KOPT-K1 (cell line): ENCODE measurements at regions not wholly inside any gene's neighbourhood (a gene's known extent, or its start where the extent isn't known, plus 50 kb on each side); places are given as distances from the start of the nearest gene placed in this dataset.

ENCODE experiments used
- H3K27ac ChIP-seq: fragments of 200-600 bp; sonication (generic); 2 replicates; pipeline ENCODE4 v1.5.1; 2016; ENCODE audit warnings: antibody characterized with exemption, mild to moderate bottlenecking, low read depth, low read length; ENCODE audit not compliant: poor library complexity, severe bottlenecking
- H3K36me3 ChIP-seq: fragments of 200-600 bp; sonication (generic); 2 replicates; pipeline ENCODE4 v1.5.1; 2017; ENCODE audit warnings: antibody characterized with exemption, mild to moderate bottlenecking, low read length, moderate library complexity; ENCODE audit not compliant: insufficient read depth
- H3K9me3 ChIP-seq: fragments of 200-600 bp; sonication (generic); 2 replicates; pipeline ENCODE4 v1.5.1; 2017; ENCODE audit warnings: antibody characterized with exemption, low read length, mild to moderate bottlenecking; ENCODE audit not compliant: insufficient read depth, poor library complexity, severe bottlenecking

DNA sequence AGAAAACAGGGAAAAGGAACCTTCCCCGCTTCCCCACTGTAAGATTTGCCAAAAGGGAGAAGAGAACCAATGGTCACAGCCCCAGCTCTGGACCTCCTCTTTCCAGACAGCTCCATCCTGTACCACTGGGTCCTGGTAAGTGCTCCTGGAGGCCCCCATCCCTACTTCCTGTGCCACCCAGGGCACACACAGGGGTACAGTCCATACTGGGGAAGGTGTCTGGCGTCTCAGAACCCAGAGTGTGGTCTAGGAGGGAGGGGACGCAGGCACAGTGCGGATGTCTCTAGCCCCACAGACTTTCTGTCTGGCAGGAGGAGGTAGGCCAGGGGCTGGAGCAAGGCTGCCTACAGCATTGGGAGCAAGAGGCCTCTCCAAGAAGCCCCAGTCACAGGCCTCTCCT is 213.3 kb upstream of the IGFBP3 start:
- no peaks in the 10 kb centered on the region for H3K36me3 ChIP-seq
- no peaks in the 10 kb centered on the region for H3K9me3 ChIP-seq
- no peak overlapping the region for H3K27ac ChIP-seq

DNA sequence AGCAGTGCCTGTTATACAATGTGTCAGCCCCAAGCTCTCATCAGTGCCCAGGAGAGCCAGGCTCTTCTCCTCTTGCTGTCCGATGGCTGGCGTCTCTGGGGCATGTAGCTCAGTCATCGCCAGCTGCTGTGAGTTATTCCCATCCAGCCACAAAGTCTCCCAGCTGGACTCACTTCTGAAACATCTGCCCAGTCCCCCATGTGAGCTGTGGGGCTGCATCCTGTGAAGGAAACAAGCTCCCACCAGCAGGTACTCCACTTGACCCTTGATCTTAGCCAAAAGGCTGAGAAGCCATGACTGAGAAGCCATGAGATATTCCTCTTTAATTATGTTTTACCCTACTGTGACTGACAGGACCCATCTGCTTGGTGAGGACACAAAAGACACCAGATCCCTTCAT is 212.7 kb upstream of the IGFBP3 start:
- Histone ChIP-seq H3K27ac (no peak overlapping the region), H3K9me3 (no peaks in the 10 kb centered on the region), H3K36me3 (no peaks in the 10 kb centered on the region)

DNA sequence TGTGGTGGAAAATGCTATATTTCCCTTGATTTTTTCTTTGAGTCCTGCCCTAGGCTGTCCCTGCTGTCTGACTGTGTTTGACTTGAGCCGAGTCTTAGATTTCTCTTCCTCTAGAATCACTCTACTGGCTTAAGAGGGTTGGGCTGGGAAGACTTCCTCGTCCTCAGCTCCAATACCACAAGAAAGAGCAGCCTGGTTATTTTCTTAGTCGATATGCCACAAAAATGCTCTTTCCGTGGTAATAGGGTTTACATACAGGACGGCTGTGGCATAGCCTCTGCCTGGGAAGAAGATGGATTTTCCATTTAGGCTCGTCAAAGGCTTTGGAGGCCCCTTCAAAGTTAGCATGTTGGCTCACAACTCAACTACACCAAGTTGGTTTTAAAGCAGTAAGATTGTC is 212.0 kb upstream of the IGFBP3 start:
- Histone ChIP-seq H3K9me3 (no peaks in the 10 kb centered on the region), H3K36me3 (no peaks in the 10 kb centered on the region), H3K27ac (no peak overlapping the region)

DNA sequence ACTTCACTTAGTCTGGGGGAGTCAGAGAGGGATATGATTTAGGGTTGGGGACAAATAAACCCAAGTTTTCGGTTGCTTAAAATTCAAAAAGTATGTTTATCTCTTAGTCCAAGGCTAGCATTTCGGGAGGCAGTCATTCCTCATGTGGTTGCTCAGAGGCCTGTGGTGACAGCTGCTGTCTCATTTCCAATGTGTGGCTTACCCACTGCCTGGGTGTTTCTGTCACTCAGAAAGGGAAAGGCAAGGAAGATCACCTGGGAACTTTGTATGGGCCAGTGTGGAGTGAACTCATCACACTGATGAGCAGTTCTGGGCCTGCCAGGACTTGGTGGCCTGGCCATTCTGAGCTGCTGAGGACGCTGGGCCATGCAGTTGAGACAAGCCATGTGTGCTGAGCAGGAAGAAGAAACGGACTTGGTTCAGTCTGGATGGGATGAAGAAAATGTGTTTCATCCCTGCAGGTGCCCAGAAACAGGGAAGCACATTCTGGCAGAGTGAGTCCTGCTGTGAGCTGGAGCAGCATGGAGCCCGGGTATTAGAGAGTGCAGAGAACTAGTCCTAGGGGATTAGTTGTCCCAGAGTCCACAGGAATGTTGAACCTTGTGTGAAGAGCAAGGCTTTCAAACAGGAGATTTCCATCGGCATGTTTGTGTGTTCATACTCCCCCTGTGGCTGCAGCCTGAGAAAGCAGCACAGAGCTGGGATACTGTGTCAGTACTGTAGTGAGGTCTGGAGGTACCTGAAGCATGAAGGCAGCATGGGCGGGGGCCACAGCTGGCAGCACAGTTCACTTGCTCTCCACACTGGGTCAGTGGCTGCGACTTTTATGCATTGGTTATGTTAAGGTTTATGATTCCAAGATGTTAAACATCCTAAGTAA is 211.1 kb upstream of the IGFBP3 start:
- Histone ChIP-seq H3K9me3 (no peaks in the 10 kb centered on the region), H3K27ac (no peak overlapping the region), H3K36me3 (no peaks in the 10 kb centered on the region)

DNA sequence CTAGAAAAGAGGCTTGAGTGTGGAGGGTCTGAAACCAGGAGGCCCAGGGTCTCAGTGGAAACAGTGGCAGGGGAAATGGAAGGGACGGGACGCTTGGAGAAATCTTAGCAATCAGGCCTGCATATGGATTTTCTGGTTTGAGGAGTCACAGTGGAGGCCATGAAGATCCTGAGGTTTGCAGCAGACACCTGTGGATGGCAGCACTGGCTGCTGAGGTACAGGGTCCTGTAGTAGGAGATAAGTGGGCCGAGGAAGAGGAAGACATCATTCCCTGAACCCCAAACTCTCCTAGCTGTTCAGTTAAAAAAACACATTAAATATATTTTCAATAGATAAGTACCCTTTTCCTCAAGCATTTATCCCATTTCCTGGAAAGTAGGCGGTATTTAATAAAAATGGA is 208.8 kb upstream of the IGFBP3 start:
- Histone ChIP-seq H3K36me3 (no peaks in the 10 kb centered on the region), H3K9me3 (no peaks in the 10 kb centered on the region), H3K27ac (no peak overlapping the region)

DNA sequence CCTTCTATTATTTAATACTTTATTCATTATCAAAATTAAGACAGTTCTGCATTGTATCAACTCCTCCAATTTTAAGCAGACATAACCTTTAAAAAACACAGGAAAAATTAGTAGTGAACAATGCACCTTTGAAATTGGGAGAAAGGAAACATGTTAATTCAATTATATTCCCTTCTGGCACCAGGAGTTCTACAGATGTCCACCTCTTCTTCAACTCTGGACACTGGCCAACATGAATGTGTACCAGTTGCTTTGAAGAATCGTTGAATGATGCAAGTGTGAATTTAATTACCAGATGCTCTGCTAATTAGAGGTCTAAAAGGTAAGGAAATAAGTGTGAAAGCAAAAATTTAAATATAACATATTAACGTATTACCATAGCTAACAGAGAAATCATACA is 206.7 kb upstream of the IGFBP3 start:
- Histone ChIP-seq H3K9me3 (no peaks in the 10 kb centered on the region), H3K36me3 (no peaks in the 10 kb centered on the region), H3K27ac (no peak overlapping the region)

DNA sequence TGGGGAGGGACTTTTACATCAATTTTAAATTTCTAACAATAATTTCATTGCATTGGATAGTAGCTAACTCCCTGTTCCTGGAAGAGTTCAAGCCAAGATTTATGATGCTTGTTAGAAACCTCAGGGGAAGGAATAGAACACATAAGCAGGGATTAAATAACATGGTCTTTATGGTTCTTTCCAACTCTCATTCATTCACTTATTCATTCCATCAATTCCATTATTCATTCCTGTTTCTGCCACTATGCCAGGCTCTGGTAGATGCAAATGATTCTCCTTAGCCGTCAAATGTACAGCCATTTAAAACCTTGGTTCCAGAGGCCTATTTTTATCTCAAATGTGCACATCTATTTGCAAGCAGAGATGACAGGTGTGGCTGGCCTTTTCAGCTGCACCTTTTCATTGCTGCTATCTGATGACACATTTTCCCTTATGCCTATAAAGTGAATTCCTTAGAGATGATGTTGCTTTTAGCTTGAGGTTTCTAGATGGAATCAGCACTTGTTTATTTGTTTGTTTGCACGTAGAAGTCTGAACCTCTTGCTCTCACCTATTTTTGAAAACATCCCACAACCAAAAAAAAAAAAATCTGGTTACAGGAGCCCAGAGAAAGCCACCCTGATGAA is 205.7 kb upstream of the IGFBP3 start:
- H3K9me3 ChIP-seq: no peaks in the 10 kb centered on the region
- H3K36me3 ChIP-seq: no peaks in the 10 kb centered on the region
- H3K27ac ChIP-seq: no peak overlapping the region

DNA sequence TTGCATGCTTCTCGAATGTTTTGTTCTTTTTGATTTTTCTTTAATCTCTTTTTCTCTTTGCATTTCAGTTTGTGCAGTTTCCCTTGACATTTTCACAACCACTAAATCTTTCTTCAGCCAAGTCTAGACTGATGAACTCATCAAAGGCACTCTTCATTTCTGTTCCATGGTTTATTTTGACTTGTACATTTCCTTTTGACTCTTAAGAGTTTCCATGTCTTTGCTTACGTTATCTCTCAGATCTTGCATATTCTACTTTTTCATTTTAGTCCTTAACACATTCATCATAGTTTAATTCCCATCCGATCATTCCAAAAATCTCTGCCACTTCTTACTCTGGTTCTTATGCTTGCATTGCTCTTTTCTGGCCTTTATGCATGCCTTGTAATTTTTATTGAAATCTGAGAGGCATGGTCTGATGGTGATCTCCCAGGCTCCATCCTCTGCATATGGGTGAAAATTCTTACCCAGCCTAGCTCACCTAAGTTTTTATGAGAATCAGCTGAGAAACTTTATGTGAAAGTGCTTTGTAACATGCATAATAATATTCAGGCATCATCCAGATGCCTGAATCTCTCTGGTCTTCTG is 202.8 kb upstream of the IGFBP3 start:
- Histone ChIP-seq H3K9me3 (no peaks in the 10 kb centered on the region), H3K27ac (no peak overlapping the region), H3K36me3 (no peaks in the 10 kb centered on the region)

DNA sequence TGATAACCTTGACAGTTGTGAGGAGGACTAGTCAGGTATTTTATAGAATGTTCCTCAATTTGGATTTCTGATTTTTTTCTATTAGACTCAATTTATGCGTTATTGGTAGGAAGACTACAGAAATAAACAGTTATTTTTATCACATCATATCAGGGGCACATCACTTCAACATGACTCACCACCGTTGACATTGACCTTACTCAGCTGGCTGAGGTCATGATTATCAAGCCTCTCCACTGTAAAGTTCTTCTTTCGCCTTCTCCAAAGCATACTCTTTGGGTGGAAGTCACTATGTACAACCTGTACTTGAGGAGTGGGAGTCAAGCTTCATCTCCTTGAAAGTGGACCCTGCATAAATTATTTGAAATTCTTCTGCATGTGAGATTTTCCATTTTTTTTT is 194.3 kb upstream of the IGFBP3 start:
- Histone ChIP-seq H3K9me3 (no peaks in the 10 kb centered on the region), H3K27ac (no peak overlapping the region)

DNA sequence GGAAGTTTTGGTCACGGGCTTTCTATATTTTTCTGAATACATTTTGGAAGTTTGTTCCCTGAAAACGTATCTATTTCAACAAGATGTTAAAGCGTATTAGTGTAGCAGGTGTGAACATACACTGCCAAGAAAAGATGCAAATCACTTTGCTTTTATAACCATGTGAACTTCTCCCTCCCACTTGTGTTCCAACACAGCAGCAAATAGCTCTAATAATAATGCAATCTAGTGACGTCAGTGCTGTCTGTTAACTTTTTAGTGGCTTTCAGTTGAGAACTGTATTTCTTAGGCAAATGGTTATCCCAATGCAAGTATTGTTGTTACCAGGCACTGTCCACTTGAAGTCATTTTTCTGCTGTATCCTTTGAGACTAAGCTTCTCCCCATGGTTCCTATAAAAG is 188.4 kb upstream of the IGFBP3 start:
- Histone ChIP-seq H3K9me3 (no peaks in the 10 kb centered on the region), H3K27ac (no peak overlapping the region), H3K36me3 (no peaks in the 10 kb centered on the region)

More for the DNA sequence above, 194.3 kb upstream of the IGFBP3 start:
- H3K36me3 ChIP-seq: no peaks in the 10 kb centered on the region

DNA sequence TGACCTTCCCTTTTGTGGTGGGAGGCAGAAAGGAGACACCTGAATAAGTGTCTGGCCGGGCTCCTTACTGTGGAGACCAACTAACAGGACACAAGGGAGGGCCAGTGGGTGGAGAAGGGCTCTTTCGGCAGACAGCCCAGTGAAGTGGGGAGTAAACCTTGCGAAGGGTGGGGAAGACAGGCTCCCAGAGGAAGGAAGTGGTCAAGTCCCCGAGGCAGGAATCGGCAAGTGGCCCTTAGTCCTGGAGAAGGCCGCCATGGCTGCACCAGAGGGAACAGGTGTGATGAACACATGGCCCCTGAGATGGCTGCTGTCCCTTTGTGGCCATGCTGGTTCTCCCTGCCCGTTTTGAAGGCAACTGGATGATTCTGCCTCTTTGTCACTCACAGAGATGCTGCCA is 187.2 kb upstream of the IGFBP3 start:
- no peak overlapping the region for H3K27ac ChIP-seq
- no peaks in the 10 kb centered on the region for H3K9me3 ChIP-seq
- no peaks in the 10 kb centered on the region for H3K36me3 ChIP-seq

DNA sequence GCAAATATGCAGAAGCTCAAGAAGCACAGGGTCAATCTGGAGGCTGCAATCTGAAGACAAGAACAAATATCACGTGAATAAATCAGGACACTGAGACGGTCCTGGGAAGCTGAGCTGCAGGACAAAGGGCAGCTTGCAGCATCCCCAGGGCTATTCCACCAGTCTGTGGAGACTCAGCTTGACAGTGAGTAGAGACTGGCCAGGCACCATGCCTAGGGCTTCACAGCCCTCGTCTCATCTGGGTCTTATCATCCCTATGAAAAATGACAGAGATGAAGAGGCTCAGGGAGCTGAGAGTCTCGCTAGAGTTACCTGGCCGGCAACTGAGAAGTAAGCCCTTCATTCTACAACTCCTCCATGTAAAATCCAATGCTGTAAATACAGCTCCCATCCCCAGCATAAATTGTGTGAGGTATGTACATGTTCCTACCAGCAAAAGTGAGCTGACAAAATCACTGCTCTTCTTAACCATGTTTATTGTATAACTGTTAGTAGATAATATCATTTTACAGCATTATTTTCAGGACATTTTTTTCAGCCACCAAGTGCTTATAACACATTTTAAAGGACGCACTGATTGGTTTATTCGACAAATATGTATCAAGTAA is 186.6 kb upstream of the IGFBP3 start:
- no peaks in the 10 kb centered on the region for H3K36me3 ChIP-seq
- no peaks in the 10 kb centered on the region for H3K9me3 ChIP-seq
- H3K27ac ChIP-seq: no peak overlapping the region

DNA sequence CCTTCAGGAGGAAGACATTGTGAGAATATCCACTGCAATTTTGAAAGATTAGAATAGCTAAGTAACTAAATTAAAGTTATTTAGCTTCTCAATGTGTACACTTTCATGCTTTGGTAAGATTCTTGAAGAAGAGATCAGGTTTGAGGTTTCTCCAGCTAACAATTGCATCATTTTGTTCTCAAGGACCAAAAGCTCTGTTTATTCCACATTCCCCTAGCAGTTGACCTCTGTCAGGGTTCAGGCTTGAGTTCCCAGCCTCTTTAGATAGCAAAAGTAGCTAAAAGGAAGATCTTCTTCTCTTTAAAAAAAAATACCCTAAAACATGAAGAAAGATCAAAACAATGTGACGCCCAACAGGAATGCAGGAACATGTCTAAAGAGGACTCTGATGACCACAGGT is 179.4 kb upstream of the IGFBP3 start:
- no peaks in the 10 kb centered on the region for H3K9me3 ChIP-seq
- no peaks in the 10 kb centered on the region for H3K36me3 ChIP-seq
- no peak overlapping the region for H3K27ac ChIP-seq

DNA sequence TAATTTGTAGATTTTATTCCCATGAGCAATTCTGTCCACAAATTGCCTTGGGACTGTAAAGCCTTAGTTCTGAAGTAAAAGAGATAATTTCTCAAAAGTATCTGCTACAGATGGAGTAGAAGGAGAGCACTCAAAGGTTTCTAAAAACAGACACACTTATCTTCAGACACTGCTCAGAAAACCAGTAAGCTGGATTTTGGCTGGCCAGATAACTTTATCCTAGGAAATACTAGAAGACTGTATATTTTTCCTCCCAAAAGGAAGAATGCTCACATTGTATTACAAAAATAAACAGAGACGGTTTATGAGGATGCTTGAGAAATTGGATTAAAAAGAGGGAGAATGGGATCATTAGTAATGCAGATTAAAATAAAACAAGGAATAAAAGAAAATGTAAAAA is 178.0 kb upstream of the IGFBP3 start:
- no peak overlapping the region for H3K27ac ChIP-seq
- H3K36me3 ChIP-seq: no peaks in the 10 kb centered on the region
- H3K9me3 ChIP-seq: no peaks in the 10 kb centered on the region

DNA sequence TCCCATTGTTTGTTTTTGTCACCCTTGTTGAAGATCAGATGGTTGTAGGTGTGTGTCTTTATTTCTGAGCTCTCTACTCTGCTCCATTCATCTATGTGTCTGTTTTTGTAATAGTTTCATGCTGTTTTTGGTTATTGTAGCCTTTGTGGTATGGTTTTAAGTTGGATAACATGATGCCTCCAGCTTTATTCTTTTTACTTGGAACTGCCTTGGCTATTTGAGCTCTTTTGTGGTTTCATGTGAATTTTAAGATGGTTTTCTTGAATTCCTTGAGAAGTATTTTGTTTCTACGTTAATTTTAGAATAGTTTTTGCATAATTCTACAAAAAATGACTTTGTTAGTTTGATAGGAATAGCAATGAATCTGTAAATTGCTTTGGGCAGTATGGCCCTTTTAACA is 170.0 kb upstream of the IGFBP3 start:
- Histone ChIP-seq H3K36me3 (no peaks in the 10 kb centered on the region), H3K9me3 (no peaks in the 10 kb centered on the region), H3K27ac (no peak overlapping the region)
